Smooth muscle cell (in vitro differentiated cells): ENCODE measurements at regions not wholly inside any gene's neighbourhood (a gene's known extent, or its start where the extent isn't known, plus 50 kb on each side); places are given as distances from the start of the nearest gene placed in this dataset.

Source experiments
- DNase-seq: peaks from one replicate; lab custom pipeline; 2025; ENCODE audit not compliant: unreplicated experiment; lab: John Stamatoyannopoulos, UW
- H2AFZ ChIP-seq: fragments of 200-600 bp; sonication (generic); 2 replicates; pipeline ENCODE4 v1.6.0; 2016; ENCODE audit warnings: antibody characterized with exemption, low read depth, mild to moderate bottlenecking
- H3F3A ChIP-seq: fragments of 200-600 bp; sonication (generic); 2 replicates; pipeline ENCODE4 v1.6.0; 2017; ENCODE audit warnings: antibody characterized with exemption, low read depth
- H3K27ac ChIP-seq: fragments of 200-600 bp; sonication (generic); 2 replicates; pipeline ENCODE4 v1.5.1; 2016; ENCODE audit warnings: low read depth, mild to moderate bottlenecking
- H3K27me3 ChIP-seq: fragments of 200-600 bp; sonication (generic); 2 replicates; pipeline ENCODE4 v1.6.1; 2016; ENCODE audit warnings: low read depth, mild to moderate bottlenecking
- H3K36me3 ChIP-seq: fragments of 200-600 bp; sonication (generic); 2 replicates; pipeline ENCODE4 v1.5.1; 2016; ENCODE audit warnings: low read depth
- H3K4me1 ChIP-seq: fragments of 200-600 bp; sonication (generic); 2 replicates; pipeline ENCODE4 v1.5.1; 2016; ENCODE audit warnings: low read depth
- H3K4me2 ChIP-seq: fragments of 200-600 bp; sonication (generic); 2 replicates; pipeline ENCODE4 v1.6.0; 2016; ENCODE audit warnings: mild to moderate bottlenecking
- H3K4me3 ChIP-seq: fragments of 200-600 bp; sonication (generic); 2 replicates; pipeline ENCODE4 v1.5.1; 2016; ENCODE audit warnings: mild to moderate bottlenecking
- H3K79me2 ChIP-seq: fragments of 200-600 bp; sonication (generic); 2 replicates; pipeline ENCODE4 v1.6.0; 2016; ENCODE audit warnings: low read depth, mild to moderate bottlenecking
- H3K9ac ChIP-seq: fragments of 200-600 bp; sonication (generic); 2 replicates; pipeline ENCODE4 v1.6.0; 2016; ENCODE audit warnings: low read depth
- H3K9me3 ChIP-seq: fragments of 200-600 bp; sonication (generic); replicated peaks from 2 replicates; pipeline ENCODE4 v1.5.1; 2016; ENCODE audit warnings: low read depth
- H4K20me1 ChIP-seq: fragments of 200-600 bp; sonication (generic); 2 replicates; pipeline ENCODE4 v1.6.0; 2016; ENCODE audit warnings: low read depth
- CTCF ChIP-seq: fragments of 200-600 bp; sonication (generic); IDR thresholded peaks from 2 replicates; pipeline ENCODE4 v1.5.1; 2017; ENCODE audit warnings: borderline replicate concordance, mild to moderate bottlenecking, antibody characterized with exemption; ENCODE audit not compliant: insufficient read depth, poor library complexity, severe bottlenecking
- WGBS: methylation state at CpG from one replicate; pipeline ENCODE4 v1.1.7; 2016; ENCODE audit warnings: low lambda C conversion rate; 5-methylcytosine and 5-hydroxymethylcytosine counted together

- H3K36me3 ChIP-seq: no peaks in the 10 kb centered on the region
- no peaks in the 10 kb centered on the region for H3K4me1 ChIP-seq
- no peaks in the 10 kb centered on the region for H3F3A ChIP-seq
- no peak for DNase-seq
- H3K9ac ChIP-seq: no peak overlapping the region
- no peak for TF ChIP-seq CTCF
- no peak overlapping the region for H2AFZ ChIP-seq
- no peaks in the 10 kb centered on the region for H4K20me1 ChIP-seq
- no peak overlapping the region for H3K4me2 ChIP-seq
- no peaks in the 10 kb centered on the region for H3K9me3 ChIP-seq
- no peak overlapping the region for H3K27ac ChIP-seq
- WGBS: 19% methylated on average over 1 of the region's 1 CpG
- H3K4me3 ChIP-seq: no peak overlapping the region
- no peaks in the 10 kb centered on the region for H3K27me3 ChIP-seq
- H3K79me2 ChIP-seq: no peaks in the 10 kb centered on the region
These were observed 101.8 kb upstream of the PIK3C3 start for GRCh38 chr18:41853280-41853679.

- Histone ChIP-seq H3K4me2 (no peak overlapping the region), H3K4me3 (no peak overlapping the region), H3K36me3 (no peaks in the 10 kb centered on the region), H2AFZ (no peak overlapping the region), H3K9me3 (no peaks in the 10 kb centered on the region), H3K27ac (no peak overlapping the region), H4K20me1 (no peaks in the 10 kb centered on the region), H3K4me1 (no peaks in the 10 kb centered on the region), H3F3A (no peaks in the 10 kb centered on the region), H3K9ac (no peak overlapping the region), H3K27me3 (no peaks in the 10 kb centered on the region), H3K79me2 (no peaks in the 10 kb centered on the region)
- TF ChIP-seq CTCF: no peak
- WGBS: 69% methylated on average over 2 of the region's 2 CpGs
- no peak for DNase-seq
These were observed 104.3 kb upstream of the PIK3C3 start for GRCh38 chr18:41850781-41851180.

GRCh38 chr18:41849632-41850031, 105.4 kb upstream of the PIK3C3 start:
- no peaks in the 10 kb centered on the region for H3K36me3 ChIP-seq
- H3K9ac ChIP-seq: no peak overlapping the region
- no peak for DNase-seq
- no peak overlapping the region for H3K4me2 ChIP-seq
- no peaks in the 10 kb centered on the region for H4K20me1 ChIP-seq
- H3F3A ChIP-seq: no peaks in the 10 kb centered on the region
- no peaks in the 10 kb centered on the region for H3K79me2 ChIP-seq
- TF ChIP-seq CTCF: no peak
- H3K4me3 ChIP-seq: no peak overlapping the region
- H3K9me3 ChIP-seq: no peaks in the 10 kb centered on the region
- WGBS: 88% methylated on average over 3 of the region's 3 CpGs
- H3K27ac ChIP-seq: no peak overlapping the region
- no peaks in the 10 kb centered on the region for H3K4me1 ChIP-seq
- H2AFZ ChIP-seq: no peak overlapping the region
- H3K27me3 ChIP-seq: no peaks in the 10 kb centered on the region

- Histone ChIP-seq H3K4me1 (no peaks in the 10 kb centered on the region), H3K36me3 (no peaks in the 10 kb centered on the region), H3K79me2 (no peaks in the 10 kb centered on the region), H4K20me1 (no peaks in the 10 kb centered on the region), H3K9ac (no peak overlapping the region), H2AFZ (no peak overlapping the region), H3K27ac (no peak overlapping the region), H3K4me2 (no peak overlapping the region), H3K27me3 (peaks cover 8% of the 10 kb centered on the region), H3K4me3 (no peak overlapping the region), H3K9me3 (no peaks in the 10 kb centered on the region), H3F3A (no peaks in the 10 kb centered on the region)
- 51% methylated on average over 4 of the region's 4 CpGs for WGBS
- no peak for TF ChIP-seq CTCF
- DNase-seq: no peak
These were observed 109.5 kb upstream of the PIK3C3 start for GRCh38 chr18:41845563-41845962.
